ENCODE measurements at regions not wholly inside any gene's neighbourhood (a gene's known extent, or its start where the extent isn't known, plus 50 kb on each side); places are given as distances from the start of the nearest gene placed in this dataset.
"Not testable (repeated sequence)": the region's sequence is repeated elsewhere in the genome, so short reads cannot be mapped to it uniquely, and the experiment has no call there.

DNA sequence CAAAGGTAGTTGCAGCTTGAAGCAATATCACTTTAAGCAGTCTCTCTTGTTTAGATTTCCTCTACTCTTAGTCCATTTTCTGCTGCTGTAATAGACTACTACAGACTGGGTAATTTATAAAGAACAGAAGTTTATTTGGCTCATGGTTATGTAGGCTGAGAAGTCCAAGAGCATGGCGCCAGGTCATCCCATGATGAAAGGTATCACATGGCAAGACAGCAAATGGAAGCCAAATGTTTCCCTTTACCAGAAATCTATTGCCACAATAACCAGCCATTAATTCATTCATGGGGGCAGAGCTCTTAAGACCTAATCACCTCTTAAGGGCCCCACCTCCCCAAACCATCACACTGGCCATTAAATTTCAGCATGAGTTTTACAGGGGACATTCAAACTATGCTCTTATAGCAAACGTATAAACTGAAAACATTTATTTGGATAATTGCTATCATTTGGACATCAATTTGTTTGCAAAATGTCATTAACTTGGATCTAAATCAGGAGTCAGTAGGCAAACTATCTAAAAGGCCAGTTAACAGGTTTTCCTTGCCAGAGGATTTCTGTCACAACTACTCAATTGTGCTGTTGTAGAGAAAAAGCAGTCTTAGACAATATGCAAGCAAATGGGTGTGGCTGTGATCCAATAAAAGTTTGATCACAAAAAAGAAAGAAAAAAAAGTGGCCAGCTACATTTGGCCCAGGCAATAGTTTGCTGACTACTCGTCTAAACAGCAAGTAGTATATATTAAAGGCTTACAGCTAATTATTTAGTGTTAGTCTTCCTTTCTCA is 75.7 kb upstream of the GUCY1A1 start:
- Histone ChIP-seq H3K27me3 (replicated peaks; ENCODE audit: control insufficient read depth, insufficient read depth, low read length) (no peaks in the 10 kb centered on the region), H3K9me3 (ENCODE audit: control insufficient read depth, low read length) (no peaks in the 10 kb centered on the region)
- no peak for DNase-seq (ENCODE audit: low read depth)

GRCh38 chr4:155588437-155588836 is 78.2 kb upstream of the GUCY1A1 start:
- Histone ChIP-seq H3K9me3 (ENCODE audit: control insufficient read depth, low read length) (peaks cover 4% of the 10 kb centered on the region), H3K4me1 (ENCODE audit: control insufficient read depth, insufficient read depth, low read length) (peaks cover 22% of the 10 kb centered on the region), H3K9ac (ENCODE audit: low read length) (no peak overlapping the region), H3K4me3 (ENCODE audit: low read length) (no peak overlapping the region), H3K27me3 (replicated peaks; ENCODE audit: control insufficient read depth, insufficient read depth, low read length) (no peaks in the 10 kb centered on the region), H3K36me3 (ENCODE audit: control insufficient read depth, insufficient read depth, low read length, severe bottlenecking) (no peaks in the 10 kb centered on the region)
- DNase-seq (ENCODE audit: low read depth): no peak

More for the DNA sequence above, 75.7 kb upstream of the GUCY1A1 start:
- peaks cover 22% of the 10 kb centered on the region for H3K4me1 ChIP-seq (ENCODE audit: control insufficient read depth, insufficient read depth, low read length)
- H3K36me3 ChIP-seq (ENCODE audit: control insufficient read depth, insufficient read depth, low read length, severe bottlenecking): no peaks in the 10 kb centered on the region
- no peak overlapping the region for H3K4me3 ChIP-seq (ENCODE audit: low read length)
- H3K9ac ChIP-seq (ENCODE audit: low read length): no peak overlapping the region

DNA sequence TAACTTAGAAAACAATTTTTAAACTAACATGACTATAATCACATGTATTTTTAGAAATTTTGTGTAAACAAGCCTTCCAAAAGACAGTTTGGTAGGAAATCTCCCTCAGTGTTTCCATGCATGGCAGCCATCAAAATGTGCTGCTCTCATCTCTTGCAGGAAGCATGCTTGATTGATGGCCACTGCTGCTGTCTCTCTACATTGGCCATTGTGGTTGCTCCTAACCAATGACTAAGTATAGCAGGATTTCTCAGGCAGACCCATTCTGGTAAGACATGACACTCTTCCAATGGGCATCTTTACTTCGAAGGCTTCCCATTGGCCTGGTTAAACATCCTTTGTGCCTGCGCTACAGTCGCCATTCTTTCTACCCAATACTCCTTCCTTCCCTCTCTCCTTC is 78.9 kb upstream of the GUCY1A1 start:
- no peak for DNase-seq (ENCODE audit: low read depth)
- no peaks in the 10 kb centered on the region for H3K36me3 ChIP-seq (ENCODE audit: control insufficient read depth, insufficient read depth, low read length, severe bottlenecking)
- no peaks in the 10 kb centered on the region for H3K27me3 ChIP-seq (replicated peaks; ENCODE audit: control insufficient read depth, insufficient read depth, low read length)
- no peak overlapping the region for H3K9ac ChIP-seq (ENCODE audit: low read length)
- H3K4me3 ChIP-seq (ENCODE audit: low read length): no peak overlapping the region
- peaks cover 22% of the 10 kb centered on the region for H3K4me1 ChIP-seq (ENCODE audit: control insufficient read depth, insufficient read depth, low read length)
- peaks cover 4% of the 10 kb centered on the region for H3K9me3 ChIP-seq (ENCODE audit: control insufficient read depth, low read length)

DNA sequence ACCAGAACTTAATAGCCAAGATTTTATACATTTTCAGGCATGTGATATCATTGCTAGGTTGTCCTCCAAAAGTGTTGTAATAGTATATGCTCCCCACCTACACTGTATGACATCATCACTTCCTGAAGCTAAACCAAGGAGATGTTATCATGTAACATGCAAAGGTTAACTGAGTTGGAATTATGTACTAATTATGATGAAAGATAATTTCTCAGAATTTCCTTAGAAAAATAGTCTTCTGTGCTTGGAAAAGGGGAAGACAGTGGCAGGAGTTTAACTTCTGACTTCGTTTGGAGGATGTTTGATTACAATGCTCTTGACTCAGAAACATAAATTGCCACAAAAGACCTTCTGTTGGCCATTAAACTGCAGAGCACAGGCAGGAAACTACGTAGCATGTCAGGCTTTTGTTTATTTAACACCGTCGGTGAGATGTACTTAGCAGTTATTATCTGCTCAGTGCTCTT is 83.6 kb upstream of the GUCY1A1 start:
- H3K27me3 ChIP-seq (replicated peaks; ENCODE audit: control insufficient read depth, insufficient read depth, low read length): no peaks in the 10 kb centered on the region
- H3K36me3 ChIP-seq (ENCODE audit: control insufficient read depth, insufficient read depth, low read length, severe bottlenecking): no peaks in the 10 kb centered on the region
- peaks cover 19% of the 10 kb centered on the region for H3K4me1 ChIP-seq (ENCODE audit: control insufficient read depth, insufficient read depth, low read length)
- H3K4me3 ChIP-seq (ENCODE audit: low read length): no peak overlapping the region
- no peak overlapping the region for H3K9ac ChIP-seq (ENCODE audit: low read length)
- H3K9me3 ChIP-seq (ENCODE audit: control insufficient read depth, low read length): peaks cover 4% of the 10 kb centered on the region
- peak; percentile 68 for DNase-seq (ENCODE audit: low read depth)

DNA sequence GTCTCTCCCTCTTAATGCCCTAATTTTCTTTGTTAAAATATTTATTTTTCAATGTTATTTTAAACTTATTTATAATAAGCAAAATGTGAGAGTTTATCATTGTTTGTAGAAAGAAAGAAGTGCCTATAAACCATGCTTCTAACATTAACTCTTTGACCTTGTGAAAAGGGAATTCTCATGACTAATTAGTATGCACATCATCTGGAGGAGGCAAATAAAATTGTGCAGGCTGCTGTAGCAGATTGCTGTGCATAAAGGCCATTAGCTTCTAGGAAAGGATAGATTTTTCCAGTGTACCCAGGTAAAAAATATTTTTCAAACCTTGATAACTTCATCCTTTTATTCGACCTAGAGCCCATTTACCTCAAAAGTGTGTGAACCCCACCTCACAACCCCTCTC is 84.6 kb upstream of the GUCY1A1 start:
- peaks cover 4% of the 10 kb centered on the region for H3K9me3 ChIP-seq (ENCODE audit: control insufficient read depth, low read length)
- H3K27me3 ChIP-seq (replicated peaks; ENCODE audit: control insufficient read depth, insufficient read depth, low read length): no peaks in the 10 kb centered on the region
- H3K4me1 ChIP-seq (ENCODE audit: control insufficient read depth, insufficient read depth, low read length): peaks cover 21% of the 10 kb centered on the region
- H3K4me3 ChIP-seq (ENCODE audit: low read length): no peak overlapping the region
- no peaks in the 10 kb centered on the region for H3K36me3 ChIP-seq (ENCODE audit: control insufficient read depth, insufficient read depth, low read length, severe bottlenecking)
- H3K9ac ChIP-seq (ENCODE audit: low read length): no peak overlapping the region
- DNase-seq (ENCODE audit: low read depth): no peak

GRCh38 chr4:155578726-155579370 is 87.8 kb upstream of the GUCY1A1 start:
- H3K9ac ChIP-seq (ENCODE audit: low read length): no peak overlapping the region
- H3K9me3 ChIP-seq (ENCODE audit: control insufficient read depth, low read length): no peaks in the 10 kb centered on the region
- DNase-seq (ENCODE audit: low read depth): peak; percentile 33

DNA sequence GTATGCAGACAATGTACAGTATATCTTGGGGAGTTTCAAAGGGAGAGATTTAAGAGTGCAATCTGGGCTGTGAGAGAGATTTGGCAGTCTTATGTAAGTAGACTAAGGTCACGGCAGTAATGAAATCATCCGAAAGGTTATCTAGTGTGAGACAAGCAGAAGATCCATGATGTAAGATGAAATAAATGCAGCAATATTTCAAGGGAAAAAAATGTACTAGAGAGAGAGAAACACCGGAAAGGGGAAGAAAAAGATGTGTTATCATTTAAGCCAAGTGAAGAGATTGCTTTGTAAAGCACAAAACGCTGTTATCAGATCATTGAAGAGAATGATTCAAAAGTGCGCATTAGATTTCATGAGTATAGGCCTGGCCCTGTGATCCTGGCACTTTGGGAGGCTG is 88.4 kb upstream of the GUCY1A1 start:
- Histone ChIP-seq H3K4me1 (ENCODE audit: control insufficient read depth, insufficient read depth, low read length) (peaks cover 20% of the 10 kb centered on the region), H3K9ac (ENCODE audit: low read length) (no peak overlapping the region), H3K27me3 (replicated peaks; ENCODE audit: control insufficient read depth, insufficient read depth, low read length) (no peaks in the 10 kb centered on the region), H3K36me3 (ENCODE audit: control insufficient read depth, insufficient read depth, low read length, severe bottlenecking) (no peaks in the 10 kb centered on the region), H3K4me3 (ENCODE audit: low read length) (no peak overlapping the region), H3K9me3 (ENCODE audit: control insufficient read depth, low read length) (no peaks in the 10 kb centered on the region)
- DNase-seq (ENCODE audit: low read depth): no peak

More at GRCh38 chr4:155578726-155579370, 87.8 kb upstream of the GUCY1A1 start:
- Histone ChIP-seq H3K27me3 (replicated peaks; ENCODE audit: control insufficient read depth, insufficient read depth, low read length) (no peaks in the 10 kb centered on the region), H3K36me3 (ENCODE audit: control insufficient read depth, insufficient read depth, low read length, severe bottlenecking) (no peaks in the 10 kb centered on the region), H3K4me3 (ENCODE audit: low read length) (no peak overlapping the region), H3K4me1 (ENCODE audit: control insufficient read depth, insufficient read depth, low read length) (peaks cover 21% of the 10 kb centered on the region)

DNA sequence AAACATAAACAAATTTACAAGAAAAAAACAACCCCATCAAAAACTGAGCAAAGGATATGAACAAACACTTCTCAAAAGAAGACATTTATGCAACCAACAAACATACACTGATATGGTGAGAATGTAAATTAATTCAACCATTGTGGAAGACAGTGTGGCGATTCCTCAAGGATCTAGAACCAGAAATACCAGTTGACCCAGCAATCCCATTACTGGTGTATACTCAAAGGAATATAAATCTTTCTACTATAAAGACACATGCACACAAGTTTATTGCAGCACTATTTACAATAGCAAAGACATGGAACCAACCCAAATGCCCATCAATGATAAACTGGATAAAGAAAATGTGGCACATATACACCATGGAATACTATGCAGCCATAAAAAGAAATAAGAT is 92.3 kb upstream of the GUCY1A1 start:
- not testable (repeated sequence) for H3K4me3 ChIP-seq (ENCODE audit: low read length); DNase-seq (ENCODE audit: low read depth); H3K27me3 ChIP-seq (replicated peaks; ENCODE audit: control insufficient read depth, insufficient read depth, low read length); H3K36me3 ChIP-seq (ENCODE audit: control insufficient read depth, insufficient read depth, low read length, severe bottlenecking); H3K9ac ChIP-seq (ENCODE audit: low read length); H3K9me3 ChIP-seq (ENCODE audit: control insufficient read depth, low read length)
- peaks cover 25% of the 10 kb centered on the region for H3K4me1 ChIP-seq (ENCODE audit: control insufficient read depth, insufficient read depth, low read length)

GRCh38 chr4:155573126-155573525 is 93.5 kb upstream of the GUCY1A1 start:
- no peak overlapping the region for H3K9ac ChIP-seq (ENCODE audit: low read length)
- H3K36me3 ChIP-seq (ENCODE audit: control insufficient read depth, insufficient read depth, low read length, severe bottlenecking): no peaks in the 10 kb centered on the region
- H3K4me1 ChIP-seq (ENCODE audit: control insufficient read depth, insufficient read depth, low read length): peaks cover 13% of the 10 kb centered on the region
- no peak overlapping the region for H3K4me3 ChIP-seq (ENCODE audit: low read length)
- H3K9me3 ChIP-seq (ENCODE audit: control insufficient read depth, low read length): no peaks in the 10 kb centered on the region
- DNase-seq (ENCODE audit: low read depth): no peak
- H3K27me3 ChIP-seq (replicated peaks; ENCODE audit: control insufficient read depth, insufficient read depth, low read length): no peaks in the 10 kb centered on the region

DNA sequence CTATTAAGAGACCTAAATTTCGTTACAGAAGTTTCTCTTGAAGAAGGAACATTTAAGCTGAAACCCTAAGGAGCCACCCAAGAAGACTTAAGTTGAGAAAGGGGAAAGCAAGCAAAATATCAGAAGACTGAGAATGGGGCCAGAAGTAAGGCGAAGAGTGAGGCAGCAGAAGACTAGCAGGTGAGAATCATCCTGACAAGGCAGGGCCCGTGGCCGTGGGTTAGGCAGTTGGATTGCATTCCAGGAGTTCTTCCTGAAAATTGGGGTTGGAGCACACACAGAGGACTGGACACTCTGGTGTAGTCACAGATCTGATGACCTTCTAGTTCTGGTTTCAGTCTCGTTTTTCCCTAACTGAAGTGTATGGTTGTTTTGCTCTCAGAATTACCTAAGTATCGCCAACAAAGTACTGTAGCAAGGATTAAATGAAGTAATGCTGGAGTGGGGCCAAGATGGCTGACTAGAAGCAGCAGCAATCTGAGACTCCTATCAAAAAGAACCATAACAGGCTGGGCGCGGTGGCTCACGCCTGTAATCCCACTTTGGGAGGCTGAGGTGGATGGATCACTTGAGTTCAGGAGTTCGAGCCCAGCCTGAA is 94.4 kb upstream of the GUCY1A1 start:
- H3K36me3 ChIP-seq (ENCODE audit: control insufficient read depth, insufficient read depth, low read length, severe bottlenecking): no peaks in the 10 kb centered on the region
- no peak overlapping the region for H3K9ac ChIP-seq (ENCODE audit: low read length)
- H3K4me1 ChIP-seq (ENCODE audit: control insufficient read depth, insufficient read depth, low read length): peaks cover 10% of the 10 kb centered on the region
- H3K4me3 ChIP-seq (ENCODE audit: low read length): no peak overlapping the region
- no peaks in the 10 kb centered on the region for H3K27me3 ChIP-seq (replicated peaks; ENCODE audit: control insufficient read depth, insufficient read depth, low read length)
- no peak for DNase-seq (ENCODE audit: low read depth)
- H3K9me3 ChIP-seq (ENCODE audit: control insufficient read depth, low read length): no peaks in the 10 kb centered on the region

GRCh38 chr4:155571184-155571944 is 95.3 kb upstream of the GUCY1A1 start:
- H3K36me3 ChIP-seq (ENCODE audit: control insufficient read depth, insufficient read depth, low read length, severe bottlenecking): no peaks in the 10 kb centered on the region
- no peak overlapping the region for H3K9ac ChIP-seq (ENCODE audit: low read length)
- H3K9me3 ChIP-seq (ENCODE audit: control insufficient read depth, low read length): no peaks in the 10 kb centered on the region
- H3K27me3 ChIP-seq (replicated peaks; ENCODE audit: control insufficient read depth, insufficient read depth, low read length): no peaks in the 10 kb centered on the region
- no peak for DNase-seq (ENCODE audit: low read depth)
- H3K4me1 ChIP-seq (ENCODE audit: control insufficient read depth, insufficient read depth, low read length): peaks cover 10% of the 10 kb centered on the region
- no peak overlapping the region for H3K4me3 ChIP-seq (ENCODE audit: low read length)
